ENCODE measurements at regions not wholly inside any gene's neighbourhood (a gene's known extent, or its start where the extent isn't known, plus 50 kb on each side); places are given as distances from the start of the nearest gene placed in this dataset.

- ATAC-seq (peak in 1 of 2 donors; percentile 41), DNase-seq (no peak)
- peaks cover 9% of the 10 kb centered on the region for H3K4me1 ChIP-seq
- no peaks in the 10 kb centered on the region for H3K36me3 ChIP-seq
- H3K4me3 ChIP-seq: no peak overlapping the region
- intact Hi-C loops (cut with DNase I): no loop called here
- TF ChIP-seq CTCF (IDR thresholded peaks at IDR 0.05): no peak
- no peaks in the 10 kb centered on the region for H3K9me3 ChIP-seq
- no peaks in the 10 kb centered on the region for H3K27me3 ChIP-seq (ENCODE audit: low read depth)
- no peak overlapping the region for H3K27ac ChIP-seq
Measured at GRCh38 chr6:4403828-4404227, 268.5 kb upstream of the ECI2 start.

- ATAC-seq (no peak), DNase-seq (no peak)
- no peak for TF ChIP-seq CTCF (IDR thresholded peaks at IDR 0.05)
- Histone ChIP-seq H3K4me1 (peaks cover 9% of the 10 kb centered on the region), H3K4me3 (no peak overlapping the region), H3K9me3 (no peaks in the 10 kb centered on the region), H3K36me3 (no peaks in the 10 kb centered on the region), H3K27me3 (ENCODE audit: low read depth) (no peaks in the 10 kb centered on the region), H3K27ac (no peak overlapping the region)
- intact Hi-C loops (cut with DNase I): no loop called here
Measured at GRCh38 chr6:4403023-4403752, 267.8 kb upstream of the ECI2 start.

GRCh38 chr6:4402477-4402976 lies 267.2 kb upstream of the ECI2 start:
- no peak for TF ChIP-seq CTCF (IDR thresholded peaks at IDR 0.05)
- no peak overlapping the region for H3K27ac ChIP-seq
- DNase-seq: no peak

GRCh38 chr6:4401408-4402368 lies 266.3 kb upstream of the ECI2 start:
- Histone ChIP-seq H3K36me3 (no peaks in the 10 kb centered on the region), H3K27me3 (ENCODE audit: low read depth) (no peaks in the 10 kb centered on the region), H3K9me3 (no peaks in the 10 kb centered on the region), H3K4me3 (no peak overlapping the region), H3K4me1 (peaks cover 9% of the 10 kb centered on the region), H3K27ac (no peak overlapping the region)
- no peak for DNase-seq
- no peak for TF ChIP-seq CTCF (IDR thresholded peaks at IDR 0.05)
- ATAC-seq: no peak
- intact Hi-C loops (cut with DNase I): no loop called here

More at GRCh38 chr6:4402477-4402976, 267.2 kb upstream of the ECI2 start:
- Histone ChIP-seq H3K4me3 (no peak overlapping the region), H3K4me1 (peaks cover 9% of the 10 kb centered on the region), H3K9me3 (no peaks in the 10 kb centered on the region), H3K27me3 (ENCODE audit: low read depth) (no peaks in the 10 kb centered on the region), H3K36me3 (no peaks in the 10 kb centered on the region)
- ATAC-seq: peak; percentile 41 to 47
- intact Hi-C loops (cut with DNase I): no loop called here

- no peak overlapping the region for H3K4me3 ChIP-seq
- ATAC-seq (no peak), DNase-seq (no peak)
- no peaks in the 10 kb centered on the region for H3K27me3 ChIP-seq (ENCODE audit: low read depth)
- H3K4me1 ChIP-seq: peaks cover 9% of the 10 kb centered on the region
- H3K27ac ChIP-seq: no peak overlapping the region
- no peaks in the 10 kb centered on the region for H3K36me3 ChIP-seq
- no peaks in the 10 kb centered on the region for H3K9me3 ChIP-seq
- intact Hi-C loops (cut with DNase I): no loop called here
- no peak for TF ChIP-seq CTCF (IDR thresholded peaks at IDR 0.05)
Measured at GRCh38 chr6:4399656-4400055, 264.3 kb upstream of the ECI2 start.
